ENCODE measurements at regions not wholly inside any gene's neighbourhood (a gene's known extent, or its start where the extent isn't known, plus 50 kb on each side); places are given as distances from the start of the nearest gene placed in this dataset.

DNA sequence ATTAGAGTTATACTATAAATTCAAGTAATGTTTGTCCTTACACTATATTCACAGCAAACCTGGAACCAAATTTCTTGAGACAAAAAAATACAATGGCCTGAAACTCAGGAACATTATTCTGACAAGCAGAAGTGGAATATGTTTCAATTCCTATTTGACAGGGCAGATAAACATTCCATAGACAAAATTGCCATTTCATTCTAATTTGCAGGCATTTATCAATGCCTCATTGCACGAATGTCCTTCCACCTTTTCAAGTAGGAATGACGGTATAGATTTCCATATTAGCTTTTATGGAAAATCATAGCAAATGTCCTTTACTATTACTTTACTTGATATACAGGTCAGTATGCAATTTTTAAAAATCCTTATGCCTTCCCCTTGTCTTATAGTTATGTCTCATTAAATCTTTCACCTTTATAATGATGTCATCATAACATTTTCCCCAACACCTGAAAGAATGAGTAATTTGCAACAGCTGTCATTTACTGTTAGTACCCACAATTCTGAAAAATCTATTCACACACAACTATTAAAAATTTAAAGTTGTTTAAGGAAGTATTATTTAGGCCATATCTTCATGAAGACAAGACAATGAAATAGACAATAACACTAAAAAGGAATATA lies 299.7 kb upstream of the SEMA3C start:
- H3K9me3 Mint-ChIP-seq: peaks cover 0 to 7% (median 0%) of the 10 kb centered on the region in 9 donors
- peaks cover 0 to 6% (median 0%) of the 10 kb centered on the region in 5 donors for H3K27me3 Mint-ChIP-seq
- ATAC-seq: no peak
- H3K27ac Mint-ChIP-seq: no peak overlapping the region
- H3K4me3 Mint-ChIP-seq: no peak overlapping the region
- no peaks in the 10 kb centered on the region for H3K4me1 Mint-ChIP-seq
- DNase-seq: no peak
- POLR2A ChIA-PET: no interaction called here
- H3K36me3 Mint-ChIP-seq: peaks cover 0 to 4% (median 0%) of the 10 kb centered on the region in 3 donors

- DNase-seq: no peak
Observed at GRCh38 chr7:81213394-81213793, 294.5 kb upstream of the SEMA3C start.

GRCh38 chr7:81211934-81212320 lies 293.1 kb upstream of the SEMA3C start:
- Mint-ChIP-seq H3K36me3 (no peaks in the 10 kb centered on the region), H3K9me3 (peaks cover 0 to 1% (median 0%) of the 10 kb centered on the region in 9 donors), H3K27ac (no peak overlapping the region), H3K4me1 (no peaks in the 10 kb centered on the region), H3K27me3 (no peaks in the 10 kb centered on the region), H3K4me3 (no peak overlapping the region)
- ATAC-seq: no peak
- POLR2A ChIA-PET: no interaction called here
- no peak for DNase-seq

More at GRCh38 chr7:81213394-81213793, 294.5 kb upstream of the SEMA3C start:
- Mint-ChIP-seq H3K36me3 (no peaks in the 10 kb centered on the region), H3K9me3 (no peaks in the 10 kb centered on the region), H3K4me1 (no peaks in the 10 kb centered on the region), H3K4me3 (no peak overlapping the region), H3K27ac (no peak overlapping the region), H3K27me3 (no peaks in the 10 kb centered on the region)
- POLR2A ChIA-PET: no interaction called here
- ATAC-seq: no peak

DNA sequence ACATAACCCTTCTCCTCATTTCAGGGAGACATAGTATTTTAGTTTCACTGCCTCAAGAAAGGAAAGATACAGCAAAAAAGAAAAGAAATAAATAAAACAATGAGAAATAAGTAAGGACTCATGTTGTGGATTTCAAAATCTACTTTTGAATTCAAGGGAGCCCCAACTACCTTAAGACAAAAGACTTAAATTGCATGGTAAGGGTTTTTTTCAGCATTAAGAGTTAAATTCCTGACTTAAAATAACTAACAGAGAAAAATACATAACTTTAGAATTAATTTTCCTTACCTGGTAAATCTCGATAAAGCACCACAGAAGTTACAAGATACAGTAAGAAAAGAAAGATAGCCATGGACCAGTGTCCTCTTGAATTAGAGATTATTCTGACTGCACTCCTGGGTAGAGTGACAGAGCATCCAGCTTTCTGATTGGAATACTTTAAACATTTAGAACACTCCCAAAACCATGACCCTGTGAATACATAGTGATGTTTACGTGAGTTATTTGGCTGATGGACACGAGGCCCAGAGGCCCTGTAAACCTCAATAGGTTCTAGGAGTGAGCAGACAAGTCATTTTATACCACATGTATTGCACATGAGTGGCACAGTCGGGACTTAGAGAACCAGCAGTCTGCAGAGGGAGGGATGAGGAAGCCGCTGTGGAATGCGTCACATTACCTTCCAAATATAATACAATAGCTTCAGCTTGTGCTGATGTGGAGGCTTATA lies 292.5 kb upstream of the SEMA3C start:
- Mint-ChIP-seq H3K36me3 (no peaks in the 10 kb centered on the region), H3K27me3 (no peaks in the 10 kb centered on the region), H3K9me3 (peaks cover 0 to 7% (median 0%) of the 10 kb centered on the region in 9 donors), H3K4me1 (no peaks in the 10 kb centered on the region), H3K27ac (no peak overlapping the region), H3K4me3 (no peak overlapping the region)
- DNase-seq: no peak
- no peak for ATAC-seq
- POLR2A ChIA-PET: no interaction called here

GRCh38 chr7:81210137-81211064 lies 291.6 kb upstream of the SEMA3C start:
- Mint-ChIP-seq H3K9me3 (peaks cover 0 to 9% (median 0%) of the 10 kb centered on the region in 9 donors), H3K4me3 (no peak overlapping the region), H3K27me3 (no peaks in the 10 kb centered on the region), H3K27ac (no peak overlapping the region), H3K4me1 (no peaks in the 10 kb centered on the region), H3K36me3 (no peaks in the 10 kb centered on the region)
- ATAC-seq (no peak), DNase-seq (no peak)
- POLR2A ChIA-PET: no interaction called here

DNA sequence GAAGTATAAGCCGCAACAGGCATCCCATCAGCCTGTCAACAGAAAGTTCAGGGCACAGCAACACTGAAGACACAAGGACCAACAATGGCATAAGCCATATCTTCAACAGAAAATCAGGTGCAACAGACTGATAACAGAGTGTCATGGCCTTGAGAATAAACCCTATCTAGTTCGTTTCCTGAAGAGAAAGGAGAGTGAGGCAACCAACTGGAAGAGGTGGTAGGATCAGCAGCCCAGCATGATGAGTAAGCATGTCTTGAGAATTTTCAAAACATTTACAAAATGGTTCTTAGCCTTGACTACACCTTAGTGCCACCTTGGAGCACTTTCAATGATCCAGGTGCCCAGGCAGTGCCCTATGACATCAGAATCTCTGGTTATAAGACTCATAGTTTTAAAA lies 290.2 kb upstream of the SEMA3C start:
- POLR2A ChIA-PET: no interaction called here
- Mint-ChIP-seq H3K27me3 (no peaks in the 10 kb centered on the region), H3K27ac (no peak overlapping the region), H3K9me3 (peaks cover 0 to 13% (median 0%) of the 10 kb centered on the region in 9 donors), H3K4me1 (no peaks in the 10 kb centered on the region), H3K36me3 (no peaks in the 10 kb centered on the region), H3K4me3 (no peak overlapping the region)
- no peak for ATAC-seq
- DNase-seq: no peak

GRCh38 chr7:81207801-81208200 lies 288.9 kb upstream of the SEMA3C start:
- Mint-ChIP-seq H3K9me3 (peaks cover 0 to 13% (median 0%) of the 10 kb centered on the region in 9 donors), H3K36me3 (no peaks in the 10 kb centered on the region), H3K27ac (no peak overlapping the region), H3K4me1 (no peaks in the 10 kb centered on the region), H3K4me3 (no peak overlapping the region), H3K27me3 (no peaks in the 10 kb centered on the region)
- POLR2A ChIA-PET: no interaction called here
- no peak for DNase-seq
- no peak for ATAC-seq

DNA sequence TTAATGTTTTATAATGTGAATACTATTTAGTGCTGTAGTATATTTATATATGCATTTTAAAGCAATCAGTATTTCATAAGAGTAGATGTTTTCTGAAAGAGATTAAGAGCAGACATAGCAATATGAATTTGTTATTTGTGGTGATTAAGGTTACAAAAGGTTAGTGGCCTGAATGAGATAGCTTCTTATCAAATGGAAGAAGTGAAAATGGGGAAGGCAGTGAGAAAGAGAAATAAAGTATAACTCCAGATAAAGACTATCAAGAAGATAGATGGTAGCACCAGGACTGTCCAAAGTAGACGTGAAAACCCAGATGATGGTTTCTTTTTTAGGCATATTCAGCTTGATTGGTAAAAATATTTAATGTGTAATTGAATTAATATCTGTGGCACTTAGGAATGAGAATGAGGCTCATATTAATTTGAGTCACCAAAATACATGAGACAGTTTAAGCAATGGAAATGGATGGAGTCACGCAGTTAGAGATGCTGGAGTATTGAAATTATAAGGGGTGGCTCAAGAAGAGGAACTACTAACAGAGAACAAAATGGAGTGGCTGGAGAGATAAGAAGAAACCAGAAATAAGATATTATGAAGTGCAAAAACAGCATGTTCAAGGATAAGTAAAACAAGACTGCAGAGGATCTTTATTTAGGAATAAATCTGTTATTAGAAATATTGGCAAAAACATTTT lies 288.0 kb upstream of the SEMA3C start:
- Mint-ChIP-seq H3K27ac (peak overlapping the region in 1 of 10 donors; percentile 43), H3K9me3 (peaks cover 0 to 13% (median 0%) of the 10 kb centered on the region in 9 donors), H3K4me1 (no peaks in the 10 kb centered on the region), H3K36me3 (no peaks in the 10 kb centered on the region), H3K27me3 (no peaks in the 10 kb centered on the region), H3K4me3 (no peak overlapping the region)
- POLR2A ChIA-PET: no interaction called here
- no peak for DNase-seq
- no peak for ATAC-seq

GRCh38 chr7:81206217-81206616 lies 287.4 kb upstream of the SEMA3C start:
- DNase-seq: no peak
- peaks cover 0 to under 1% (median 0%) of the 10 kb centered on the region in 5 donors for H3K27me3 Mint-ChIP-seq
- no peak overlapping the region for H3K4me3 Mint-ChIP-seq
- no peak for ATAC-seq
- H3K4me1 Mint-ChIP-seq: no peaks in the 10 kb centered on the region
- no peaks in the 10 kb centered on the region for H3K36me3 Mint-ChIP-seq
- H3K27ac Mint-ChIP-seq: no peak overlapping the region
- H3K9me3 Mint-ChIP-seq: peaks cover 0 to 14% (median 0%) of the 10 kb centered on the region in 9 donors
- POLR2A ChIA-PET: no interaction called here

DNA sequence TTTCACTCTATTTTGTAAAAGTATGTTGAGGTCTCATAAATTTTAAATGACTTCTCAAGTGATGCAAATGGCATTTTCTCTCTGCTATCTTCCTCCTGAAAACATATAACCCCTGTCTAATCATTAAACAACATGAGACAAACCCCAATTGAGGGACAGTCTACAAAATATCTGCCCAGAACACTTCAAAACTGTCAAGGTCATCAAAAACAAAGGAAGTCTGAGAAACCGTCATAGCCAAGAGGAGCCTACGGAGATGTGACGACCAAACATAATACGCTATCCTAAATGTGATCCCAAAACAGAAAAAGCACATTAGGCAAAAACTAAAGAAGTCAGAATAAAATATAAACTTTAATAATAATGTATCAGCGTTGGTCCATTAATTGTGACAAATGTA lies 282.3 kb upstream of the SEMA3C start:
- ATAC-seq (no peak), DNase-seq (no peak)
- H3K4me3 Mint-ChIP-seq: no peak overlapping the region
- no peaks in the 10 kb centered on the region for H3K4me1 Mint-ChIP-seq
- no peak overlapping the region for H3K27ac Mint-ChIP-seq
- H3K36me3 Mint-ChIP-seq: no peaks in the 10 kb centered on the region
- POLR2A ChIA-PET: no interaction called here
- H3K27me3 Mint-ChIP-seq: peaks cover 0 to 2% (median 0%) of the 10 kb centered on the region in 5 donors
- peaks cover 0 to 16% (median 0%) of the 10 kb centered on the region in 9 donors for H3K9me3 Mint-ChIP-seq

- DNase-seq: no peak
- POLR2A ChIA-PET: no interaction called here
- no peak overlapping the region for H3K4me3 Mint-ChIP-seq
- H3K27ac Mint-ChIP-seq: no peak overlapping the region
- ATAC-seq: no peak
- peaks cover 0 to 2% (median 0%) of the 10 kb centered on the region in 5 donors for H3K27me3 Mint-ChIP-seq
- H3K4me1 Mint-ChIP-seq: no peaks in the 10 kb centered on the region
- H3K36me3 Mint-ChIP-seq: no peaks in the 10 kb centered on the region
- H3K9me3 Mint-ChIP-seq: peaks cover 0 to 15% (median 0%) of the 10 kb centered on the region in 9 donors
Observed at GRCh38 chr7:81198766-81199165, 279.9 kb upstream of the SEMA3C start.

DNA sequence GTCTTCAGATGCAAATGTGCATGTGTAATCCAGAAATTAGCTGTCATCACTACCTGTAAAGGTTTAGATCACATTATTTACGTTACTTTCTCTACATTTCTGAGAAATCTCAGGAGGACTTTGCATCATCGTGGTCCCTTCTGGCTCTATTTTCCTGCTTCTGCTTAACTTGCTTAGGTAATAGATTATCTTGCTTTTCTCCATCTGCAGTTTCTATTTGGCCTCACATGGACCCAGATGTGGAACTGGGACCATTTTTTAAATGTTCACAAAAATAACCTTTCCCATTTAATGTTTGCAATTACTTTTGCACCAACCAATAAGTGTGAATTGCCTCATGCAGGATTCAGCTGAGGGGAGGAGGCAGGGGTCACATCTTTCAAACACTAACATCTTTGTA lies 278.4 kb upstream of the SEMA3C start:
- peaks cover 0 to 15% (median 0%) of the 10 kb centered on the region in 9 donors for H3K9me3 Mint-ChIP-seq
- ATAC-seq: no peak
- no peak overlapping the region for H3K27ac Mint-ChIP-seq
- no peak for DNase-seq
- H3K36me3 Mint-ChIP-seq: no peaks in the 10 kb centered on the region
- no peaks in the 10 kb centered on the region for H3K4me1 Mint-ChIP-seq
- POLR2A ChIA-PET: no interaction called here
- H3K27me3 Mint-ChIP-seq: peaks cover 0 to 2% (median 0%) of the 10 kb centered on the region in 5 donors
- H3K4me3 Mint-ChIP-seq: no peak overlapping the region
